GM19452 (cell line): ENCODE measurements at regions not wholly inside any gene's neighbourhood (a gene's known extent, or its start where the extent isn't known, plus 50 kb on each side); places are given as distances from the start of the nearest gene placed in this dataset.

Source experiments
- ATAC-seq: cut with Tn5 transposase; IDR thresholded peaks from one replicate; pipeline ENCODE4 v1.9.1; 2021; ENCODE audit not compliant: unreplicated experiment

GRCh38 chr12:25009496-25010092, 60.7 kb upstream of the BCAT1 start:
- ATAC-seq = no peak

DNA sequence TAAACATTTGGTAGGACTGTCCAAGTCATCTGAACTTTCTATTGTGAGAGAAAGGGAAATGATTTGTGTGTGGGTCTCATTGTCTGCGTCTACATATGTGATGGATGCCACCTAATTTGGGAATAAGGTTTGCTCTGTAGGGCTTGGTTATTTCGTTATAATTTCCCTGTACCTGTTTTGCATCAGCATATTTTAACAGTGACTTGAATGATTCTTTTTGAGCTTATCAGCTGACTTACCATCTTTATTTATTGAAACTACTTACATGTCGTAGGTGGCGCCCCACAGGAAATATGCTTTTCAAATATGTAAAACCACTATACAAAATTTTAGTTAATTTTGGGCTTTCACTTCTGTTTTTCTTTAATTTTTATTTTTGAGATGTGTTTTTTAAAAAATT, 56.5 kb upstream of the BCAT1 start:
- ATAC-seq = peak; percentile 59

DNA sequence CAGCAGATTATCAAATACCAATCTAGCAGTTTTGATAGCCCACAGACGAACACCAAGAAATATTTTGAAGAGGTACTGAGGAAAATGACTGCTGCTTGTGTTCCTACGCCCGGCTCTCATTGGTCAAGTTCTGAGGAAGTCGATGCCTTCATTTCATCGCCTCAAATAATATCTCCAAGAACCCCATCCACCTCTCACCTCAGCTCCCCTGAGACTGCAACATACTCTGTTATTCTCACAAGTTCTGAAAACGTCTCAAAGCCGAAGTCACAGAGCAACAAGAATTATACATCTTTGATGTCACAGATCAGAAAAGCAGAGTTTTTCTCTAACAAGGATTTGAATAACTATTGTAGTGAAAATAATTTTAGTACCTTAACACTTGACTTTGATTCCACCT, 55.5 kb upstream of the BCAT1 start:
- no peak for ATAC-seq

DNA sequence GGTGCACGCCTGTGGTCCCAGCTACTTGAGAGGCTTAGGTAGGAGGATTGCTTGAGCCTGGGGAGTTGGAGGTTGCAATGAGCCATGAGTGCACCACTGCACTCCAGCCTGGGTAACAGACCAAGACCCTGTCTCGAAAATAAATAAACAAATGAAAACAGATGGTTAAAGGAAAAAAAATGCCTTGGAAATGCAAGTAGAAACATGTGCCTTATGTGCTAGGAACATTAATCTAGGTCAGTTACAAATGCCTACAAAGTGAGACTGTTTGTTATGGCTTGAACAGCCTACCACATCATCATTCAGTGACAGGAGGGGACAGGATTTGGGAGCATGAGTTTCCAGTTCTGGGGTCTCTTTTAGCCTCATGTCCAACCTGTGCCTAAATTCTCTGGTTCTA, 52.4 kb upstream of the BCAT1 start:
- ATAC-seq = no peak
